ENCODE measurements at regions not wholly inside any gene's neighbourhood (a gene's known extent, or its start where the extent isn't known, plus 50 kb on each side); places are given as distances from the start of the nearest gene placed in this dataset.

DNA sequence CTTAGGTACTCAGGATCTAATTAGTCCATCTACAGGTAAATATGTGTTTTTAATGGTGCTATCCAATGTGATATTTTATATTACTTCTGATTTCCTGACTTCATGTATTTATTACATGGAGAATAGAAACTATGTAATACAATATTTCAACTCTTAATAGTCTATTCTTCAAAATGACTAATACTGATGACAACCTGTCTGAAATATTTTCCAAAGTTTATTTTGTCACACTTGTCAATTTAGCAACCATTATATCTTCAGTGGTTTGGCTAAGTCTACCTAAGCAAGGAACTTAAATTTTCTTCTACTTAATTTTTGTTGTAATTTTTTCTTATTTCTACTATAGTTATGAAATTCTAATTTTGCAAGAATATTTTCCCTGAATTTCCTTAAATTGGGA lies 55.0 kb upstream of the CNTN5 start:
- DNase-seq, result no peak
- Histone ChIP-seq H3K4me1 (no peaks in the 10 kb centered on the region), H3K9me3 (peaks cover 4% of the 10 kb centered on the region in 2 donors), H3K27me3 (no peaks in the 10 kb centered on the region), H3K36me3 (no peaks in the 10 kb centered on the region), H3K27ac (no peak overlapping the region), H3K4me3 (no peak overlapping the region)
- in situ Hi-C loops (cut with MboI; ENCODE audit: low pct_ligation_motif_present in 1 of 4, low pct_unique_long_range_greater_than_20kb in 1 of 4, low sequenced_read_pairs in 3 of 4) (no loop called here), intact Hi-C loops (cut with DNase I; ENCODE audit: low total_unique reads) (no loop called here)
- TF ChIP-seq POLR2A (IDR thresholded peaks at IDR 0.05) (no peak), POLR2AphosphoS5 (IDR thresholded peaks at IDR 0.05) (no peak), CTCF (IDR thresholded peaks at IDR 0.05) (no peak), EP300 (IDR thresholded peaks at IDR 0.05; ENCODE audit: low read depth) (no peak)

GRCh38 chr11:98967005-98967404 lies 53.7 kb upstream of the CNTN5 start:
- H3K27me3 ChIP-seq, result no peaks in the 10 kb centered on the region
- in situ Hi-C loops (cut with MboI; ENCODE audit: low pct_ligation_motif_present in 1 of 4, low pct_unique_long_range_greater_than_20kb in 1 of 4, low sequenced_read_pairs in 3 of 4) (no loop called here), intact Hi-C loops (cut with DNase I; ENCODE audit: low total_unique reads) (no loop called here)
- H3K9me3 ChIP-seq, result peaks cover 4% of the 10 kb centered on the region in 2 donors
- no peak for DNase-seq
- no peaks in the 10 kb centered on the region for H3K36me3 ChIP-seq
- TF ChIP-seq EP300 (IDR thresholded peaks at IDR 0.05; ENCODE audit: low read depth) (no peak), POLR2A (IDR thresholded peaks at IDR 0.05) (no peak), CTCF (IDR thresholded peaks at IDR 0.05) (no peak)
- no peaks in the 10 kb centered on the region for H3K4me1 ChIP-seq
- 65 to 100% methylated on average over 1 to 4 of the region's 4 CpGs for WGBS, 2 donors (ENCODE audit: low coverage in 1 of 2)
- H3K4me3 ChIP-seq, result no peak overlapping the region
- H3K27ac ChIP-seq, result no peak overlapping the region

Small RNA genes in the stretch of these regions (small RNA-seq; reads per million reads assigned to genes)
- 0 reads per million in 4 donors for gene AP003730.1
- gene RNA5SP346, result 0 reads per million in 4 donors
- 0 to 0.56 (median 0.09) reads per million in 4 donors for gene RNA5SP347
